SIG-M5 treated with dmso at 0.1 percent for 504 hours (cell line): ENCODE measurements at regions not wholly inside any gene's neighbourhood (a gene's known extent, or its start where the extent isn't known, plus 50 kb on each side); places are given as distances from the start of the nearest gene placed in this dataset.

ENCODE experiments used
- DNase-seq: peaks from one replicate; lab custom pipeline; 2025; ENCODE audit not compliant: unreplicated experiment; lab: John Stamatoyannopoulos, UW

DNA sequence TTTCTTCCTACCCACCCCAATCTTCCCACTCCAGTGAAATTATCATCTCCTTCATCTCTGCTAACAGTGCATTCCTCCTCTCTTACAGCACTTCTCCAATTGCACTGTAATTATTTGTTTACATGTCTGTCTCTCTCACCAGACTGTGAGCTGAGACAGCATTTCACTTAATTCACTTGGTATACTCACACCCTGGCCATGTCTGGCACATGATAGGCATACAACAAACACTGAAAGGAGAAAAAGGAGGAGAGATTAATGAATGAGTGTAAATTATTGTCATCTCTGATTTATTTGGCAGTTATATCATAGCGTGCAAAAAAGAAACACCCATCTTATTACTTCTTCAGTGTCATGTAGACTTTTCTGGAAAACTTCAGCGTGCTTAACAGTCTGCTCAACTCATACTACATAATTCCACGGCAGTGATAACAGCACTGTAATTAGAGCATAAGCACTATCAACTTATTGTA, 452.3 kb downstream of the ADAMTS20 start:
- DNase-seq: no peak

GRCh38 chr12:43098766-43099550, 453.0 kb downstream of the ADAMTS20 start:
- no peak for DNase-seq

DNA sequence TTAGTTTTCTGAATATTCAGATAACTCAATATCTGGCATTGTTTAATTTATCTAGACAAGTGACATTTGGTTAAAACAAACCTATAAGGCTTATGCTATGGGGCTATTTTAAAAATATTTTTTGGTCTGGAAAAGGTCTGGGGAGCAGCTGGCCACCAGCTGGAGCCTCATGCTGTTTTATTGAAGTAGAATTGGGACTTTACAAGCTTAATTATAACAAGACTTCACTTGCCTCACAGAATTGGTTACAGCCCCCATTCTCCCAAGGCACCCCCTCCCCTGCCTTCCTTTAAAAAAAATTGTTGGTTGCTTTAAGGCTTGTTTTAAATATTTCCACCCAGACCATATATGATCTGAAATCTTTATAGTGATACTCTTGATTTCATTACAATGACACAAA, 453.9 kb downstream of the ADAMTS20 start:
- DNase-seq: no peak

GRCh38 chr12:43097471-43097870, 454.5 kb downstream of the ADAMTS20 start:
- DNase-seq: no peak

GRCh38 chr12:43095669-43096280, 456.2 kb downstream of the ADAMTS20 start:
- DNase-seq: no peak

- DNase-seq: no peak
Measured at GRCh38 chr12:43094886-43095575, 457.0 kb downstream of the ADAMTS20 start.

GRCh38 chr12:43090981-43091380, 461.0 kb downstream of the ADAMTS20 start:
- DNase-seq: no peak

DNA sequence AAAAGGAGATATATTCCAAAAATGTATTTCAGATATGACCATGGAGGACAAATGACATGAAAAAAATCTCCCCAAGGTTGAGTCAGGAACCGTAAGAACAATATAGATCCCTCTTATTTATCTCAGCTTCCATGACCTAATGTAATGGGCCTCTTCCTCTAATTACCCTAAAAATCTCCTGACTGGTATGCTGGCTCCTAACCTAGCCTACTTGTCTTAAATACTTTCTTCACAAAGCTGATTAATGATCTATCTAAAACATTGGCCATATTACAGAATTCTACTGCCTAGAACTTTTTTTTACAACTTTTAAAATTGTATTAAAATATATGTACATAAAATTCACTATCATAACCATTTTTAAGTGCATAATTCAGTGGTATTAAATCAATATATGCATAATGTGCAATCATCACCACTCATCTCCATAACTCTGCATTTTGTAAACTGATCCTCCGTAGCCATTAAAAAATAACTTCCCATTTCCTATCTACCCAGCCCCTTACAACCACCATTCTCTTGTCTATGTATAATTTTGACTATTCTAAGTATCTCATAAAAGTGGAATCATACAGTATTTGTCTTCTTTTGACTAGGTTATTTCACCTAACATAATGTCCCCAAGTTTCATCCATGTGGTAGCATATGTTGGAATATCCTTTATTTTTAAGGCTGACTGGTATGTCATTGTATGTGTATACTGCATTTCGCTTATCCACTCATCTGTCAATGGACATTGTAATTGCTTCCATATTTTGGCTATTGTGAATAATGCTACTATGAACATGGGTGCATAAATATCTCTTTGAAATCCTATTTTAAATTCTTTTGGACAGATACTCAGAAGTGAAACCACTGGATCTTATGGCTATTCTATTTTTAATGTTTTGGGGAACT, 464.6 kb downstream of the ADAMTS20 start:
- no peak for DNase-seq

DNA sequence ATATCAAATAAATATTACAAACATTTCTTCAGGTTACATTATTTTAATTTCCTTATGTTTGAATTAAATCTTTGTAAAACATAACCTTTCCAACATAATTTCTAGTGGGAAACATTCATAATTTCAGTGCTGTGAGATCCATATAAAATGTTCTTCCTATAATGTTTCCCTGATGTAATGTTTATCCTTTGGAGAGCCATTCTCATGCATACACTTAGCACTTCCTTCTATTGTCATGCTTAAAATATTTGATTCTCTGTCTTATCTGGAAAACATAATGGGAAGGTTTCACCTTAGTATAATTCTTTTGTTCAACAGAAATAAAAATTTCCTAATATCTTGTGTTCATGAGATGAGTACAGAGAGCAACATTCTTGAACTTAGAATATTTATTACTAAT, 472.5 kb downstream of the ADAMTS20 start:
- no peak for DNase-seq

DNA sequence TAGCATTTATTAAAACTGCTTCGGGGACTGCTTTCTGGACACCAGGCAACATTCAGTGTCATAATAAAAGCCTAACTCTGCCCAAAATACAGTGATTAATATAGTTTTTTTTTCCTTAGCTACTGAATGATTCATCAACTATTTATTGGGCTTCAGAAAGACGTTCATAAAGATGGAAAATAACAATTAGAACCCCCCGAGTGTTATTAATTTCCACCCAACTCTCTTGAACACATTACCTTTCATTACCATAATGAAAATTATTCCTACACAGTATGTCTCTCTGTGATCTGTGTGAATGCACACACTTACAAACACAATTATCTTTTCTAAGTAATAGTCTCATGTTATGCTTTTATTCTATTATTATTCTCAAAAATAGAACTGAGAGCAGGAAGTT, 473.0 kb downstream of the ADAMTS20 start:
- no peak for DNase-seq

- DNase-seq: no peak
Measured at GRCh38 chr12:43072431-43072830, 479.6 kb downstream of the ADAMTS20 start.

DNA sequence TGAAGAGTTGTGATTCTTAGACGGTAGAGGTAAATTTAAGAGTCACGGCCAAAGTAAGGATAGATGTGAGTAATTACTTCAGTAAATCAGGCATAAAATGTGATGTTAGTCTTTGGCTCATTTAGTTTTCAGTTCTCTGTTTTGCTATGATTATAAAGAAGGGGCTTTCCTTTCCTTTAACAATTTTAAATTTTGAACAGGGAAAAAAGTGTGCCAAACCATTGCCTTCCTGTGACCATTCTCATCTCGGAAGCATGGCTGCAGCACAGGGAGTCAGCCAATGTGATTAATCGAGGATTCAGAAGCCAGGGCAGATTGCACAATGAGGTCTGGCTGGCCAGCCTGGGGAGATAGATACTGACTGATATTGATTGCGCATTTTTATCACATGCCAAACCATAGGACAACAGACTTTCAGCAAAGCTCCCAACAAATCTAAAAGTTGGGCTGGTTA, 480.2 kb upstream of the PRICKLE1 start:
- no peak for DNase-seq

- no peak for DNase-seq
Measured at GRCh38 chr12:43066471-43066870, 476.9 kb upstream of the PRICKLE1 start.

GRCh38 chr12:43063650-43064049, 474.1 kb upstream of the PRICKLE1 start:
- no peak for DNase-seq

DNA sequence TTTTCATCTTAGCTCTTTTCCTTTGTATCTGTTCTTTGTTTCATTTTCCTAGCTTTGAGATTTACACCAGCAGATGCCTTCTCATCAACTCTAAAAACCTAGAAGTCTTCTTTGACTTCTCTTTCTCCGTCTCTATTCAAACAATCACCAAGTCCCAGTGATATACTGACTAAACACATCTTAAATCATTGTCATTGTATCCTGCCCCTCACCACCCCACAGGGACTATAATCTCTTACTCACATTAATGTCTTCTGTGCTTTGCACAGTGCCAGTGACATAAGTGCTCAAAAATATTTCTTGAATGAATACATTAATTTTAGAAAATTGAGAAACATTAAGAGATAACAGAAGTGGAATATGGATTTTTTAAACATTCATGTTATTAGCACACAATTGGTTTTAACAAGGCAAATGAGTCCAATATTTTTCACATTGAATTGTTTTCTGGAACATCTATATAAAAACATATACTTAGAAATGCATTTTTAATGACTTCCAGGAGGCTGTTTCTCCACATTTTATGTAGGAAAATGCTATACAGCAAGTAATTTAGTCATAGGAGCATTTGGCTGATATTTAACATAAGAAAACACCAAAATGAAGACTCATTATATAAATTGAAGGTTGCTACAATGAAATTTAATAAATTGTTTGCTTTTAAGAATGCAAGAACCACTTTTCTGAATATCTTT, 472.8 kb upstream of the PRICKLE1 start:
- no peak for DNase-seq

GRCh38 chr12:43060742-43061141, 471.2 kb upstream of the PRICKLE1 start:
- no peak for DNase-seq

DNA sequence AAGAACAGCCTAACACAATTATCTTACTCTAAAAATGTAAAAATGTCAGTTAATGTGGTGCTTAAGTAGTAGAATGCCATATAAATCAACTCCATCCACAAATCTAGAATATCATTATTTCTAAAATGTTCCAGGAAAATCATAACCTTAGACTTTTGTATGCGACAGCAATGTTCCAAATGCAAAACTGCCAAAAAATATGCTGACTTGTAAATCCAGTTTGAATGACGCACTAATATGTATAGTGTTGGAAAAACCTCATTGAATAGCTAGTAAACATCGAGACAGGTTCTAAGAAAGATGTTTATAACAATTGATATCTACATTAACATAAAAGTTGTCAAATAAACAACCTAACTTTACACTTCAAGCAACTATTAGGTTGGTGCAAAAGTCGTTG, 469.1 kb upstream of the PRICKLE1 start:
- no peak for DNase-seq

DNA sequence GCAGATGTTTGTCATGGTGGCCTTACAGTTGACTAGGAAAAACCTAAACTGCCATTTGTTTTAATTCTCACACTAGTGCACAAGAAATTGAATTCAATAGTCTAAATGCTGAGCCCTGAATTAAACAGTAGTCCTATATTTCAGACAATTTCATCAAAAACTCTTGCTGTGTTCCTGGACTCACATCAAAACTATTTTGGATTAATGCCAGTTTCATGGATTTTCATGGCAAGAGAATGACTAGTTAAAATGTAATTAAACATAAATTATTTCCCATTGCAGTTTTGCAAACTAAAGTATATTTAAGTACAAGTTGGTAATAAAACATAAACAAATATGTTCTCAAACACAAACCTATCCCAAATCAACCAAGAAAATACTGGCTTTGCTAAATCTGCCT, 468.0 kb upstream of the PRICKLE1 start:
- DNase-seq: no peak

DNA sequence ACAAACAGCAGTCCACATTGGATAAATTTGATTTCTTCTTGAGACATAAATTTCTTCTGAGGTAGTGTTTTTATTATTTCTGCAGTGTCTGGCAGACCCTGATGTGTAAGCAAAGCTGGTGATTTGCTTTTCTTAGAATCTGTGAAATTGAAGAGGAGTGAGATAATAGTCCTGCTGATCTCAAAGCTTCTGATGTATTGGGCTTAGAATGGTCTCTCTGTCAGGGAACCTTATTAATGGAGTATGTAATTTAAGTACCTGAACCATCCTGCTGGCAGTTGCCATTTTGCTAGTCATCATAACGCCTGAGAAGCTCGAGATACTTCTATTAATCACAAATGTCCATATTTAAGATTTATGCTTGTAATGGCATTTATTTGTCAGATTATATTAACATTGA, 464.5 kb upstream of the PRICKLE1 start:
- DNase-seq: no peak

DNA sequence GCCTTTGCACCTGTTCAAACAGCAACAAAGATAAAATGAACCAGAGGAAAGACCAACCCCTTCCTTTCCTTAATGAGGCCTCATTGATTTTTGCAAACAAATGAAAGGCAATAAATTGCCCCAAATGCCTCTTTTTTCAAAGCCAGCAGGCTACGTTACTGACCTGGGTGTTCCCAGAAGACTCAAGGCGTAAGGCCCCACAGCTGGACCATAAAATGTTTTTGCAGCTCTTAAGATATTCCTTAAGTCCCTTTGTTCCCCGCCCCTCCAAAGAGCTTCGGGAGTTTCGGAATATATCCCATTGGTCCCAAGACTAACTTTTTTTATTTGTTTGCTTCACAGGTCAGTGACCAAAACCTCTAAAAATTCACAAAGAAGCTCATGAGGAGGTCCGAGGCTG, 462.9 kb upstream of the PRICKLE1 start:
- no peak for DNase-seq
